Activated CD4-positive, alpha-beta memory T cell treated with anti-CD3 and anti-CD28 coated beads for 36 hours (primary cell): ENCODE measurements at regions not wholly inside any gene's neighbourhood (a gene's known extent, or its start where the extent isn't known, plus 50 kb on each side); places are given as distances from the start of the nearest gene placed in this dataset.

Source experiments
- CTCF ChIA-PET: fragments of 350-600 bp; sonication (Branson Sonifier 250); formaldehyde crosslinking; loops from one replicate; lab custom pipeline; 2021; ENCODE audit warnings: antibody characterized with exemption, inconsistent platforms; lab: Charles Lee
- POLR2A ChIA-PET: fragments of 350-600 bp; sonication (Branson Sonifier 250); formaldehyde crosslinking; loops from one replicate; lab custom pipeline; 2021; ENCODE audit warnings: antibody characterized with exemption; lab: Charles Lee
- DNase-seq: peaks from one replicate; pipeline ENCODE4 v3.0.0-alpha.2; 2020
- H3K27ac Mint-ChIP-seq: one replicate; pipeline ENCODE4 v1.8.0; 2021; ENCODE audit warnings: mixed read lengths
- H3K27me3 Mint-ChIP-seq: one replicate; pipeline ENCODE4 v1.8.0; 2021; ENCODE audit warnings: mixed read lengths
- H3K36me3 Mint-ChIP-seq: one replicate; pipeline ENCODE4 v1.8.0; 2021; ENCODE audit warnings: mixed read lengths
- H3K4me1 Mint-ChIP-seq: one replicate; pipeline ENCODE4 v1.8.0; 2021; ENCODE audit warnings: low read depth, mixed read lengths
- H3K4me3 Mint-ChIP-seq: one replicate; pipeline ENCODE4 v1.8.0; 2021; ENCODE audit warnings: mild to moderate bottlenecking, mixed read lengths
- H3K9me3 Mint-ChIP-seq: one replicate; pipeline ENCODE4 v1.8.0; 2021; ENCODE audit warnings: mixed read lengths
- intact Hi-C: fragments of 100-400 bp; cut with micrococcal nuclease; formaldehyde crosslinking; loops from one replicate; pipeline ENCODE4 v1.15.1; 2023

DNA sequence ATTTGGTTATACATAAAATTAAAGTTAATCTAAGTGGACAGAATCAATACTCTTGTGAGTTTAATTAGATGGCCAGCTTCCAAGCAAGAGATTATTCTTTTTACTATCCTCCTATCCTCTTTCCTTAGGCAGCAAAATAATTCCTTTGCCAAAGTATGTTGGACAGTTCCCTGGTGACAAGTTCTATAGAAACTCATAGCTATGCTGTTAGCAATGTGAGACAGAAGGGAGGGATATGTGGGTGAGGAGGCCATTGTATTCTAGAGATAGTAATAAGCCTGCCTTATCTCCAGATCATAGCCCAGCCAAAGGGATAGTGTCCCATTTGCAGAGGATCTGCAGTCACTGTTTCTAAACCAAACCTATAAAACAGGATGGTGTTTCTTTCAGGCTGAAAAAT lies 181.6 kb upstream of the HDAC9 start:
- ChIA-PET POLR2A (no interaction called here), CTCF (interaction anchor here (1.0 to 3.1 kb wide), 3 partner anchors 31 to 544 kb away, joined by 3 to 9 read pairs (median 3); no protein-coding TSS in a partner anchor)
- DNase-seq, result no peak
- intact Hi-C loops, result no loop called here
- no peaks in the 10 kb centered on the region for H3K4me1 Mint-ChIP-seq
- peaks cover 4% of the 10 kb centered on the region for H3K27me3 Mint-ChIP-seq
- H3K36me3 Mint-ChIP-seq, result no peaks in the 10 kb centered on the region
- no peak overlapping the region for H3K27ac Mint-ChIP-seq
- no peak overlapping the region for H3K4me3 Mint-ChIP-seq
- H3K9me3 Mint-ChIP-seq, result no peaks in the 10 kb centered on the region

DNA sequence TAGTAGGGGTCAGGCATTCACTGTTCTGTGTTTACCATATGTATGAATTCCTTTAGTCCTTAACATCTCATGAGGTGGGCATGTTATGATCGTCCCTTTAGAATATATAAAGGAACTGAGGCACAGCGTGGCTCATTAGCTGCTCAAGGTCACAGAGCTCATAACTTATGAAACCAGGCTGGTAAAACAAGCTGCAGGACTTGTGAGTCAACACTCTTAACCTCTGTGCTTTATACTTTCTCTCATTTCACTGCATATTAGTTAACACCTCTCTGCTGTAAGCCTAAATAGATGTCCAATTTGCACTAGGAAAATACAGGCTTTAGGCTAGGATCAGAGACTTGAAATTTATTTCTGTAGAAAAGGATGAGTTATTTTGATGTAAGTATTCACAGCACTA lies 180.3 kb upstream of the HDAC9 start:
- no peak overlapping the region for H3K4me3 Mint-ChIP-seq
- ChIA-PET CTCF (interaction anchor here (3.1 kb wide), 1 partner anchor 545 kb away, joined by 9 read pairs; no protein-coding TSS in a partner anchor), POLR2A (no interaction called here)
- H3K4me1 Mint-ChIP-seq, result no peaks in the 10 kb centered on the region
- H3K27ac Mint-ChIP-seq, result no peak overlapping the region
- intact Hi-C loops, result no loop called here
- H3K9me3 Mint-ChIP-seq, result no peaks in the 10 kb centered on the region
- no peak for DNase-seq
- peaks cover 4% of the 10 kb centered on the region for H3K27me3 Mint-ChIP-seq
- no peaks in the 10 kb centered on the region for H3K36me3 Mint-ChIP-seq

DNA sequence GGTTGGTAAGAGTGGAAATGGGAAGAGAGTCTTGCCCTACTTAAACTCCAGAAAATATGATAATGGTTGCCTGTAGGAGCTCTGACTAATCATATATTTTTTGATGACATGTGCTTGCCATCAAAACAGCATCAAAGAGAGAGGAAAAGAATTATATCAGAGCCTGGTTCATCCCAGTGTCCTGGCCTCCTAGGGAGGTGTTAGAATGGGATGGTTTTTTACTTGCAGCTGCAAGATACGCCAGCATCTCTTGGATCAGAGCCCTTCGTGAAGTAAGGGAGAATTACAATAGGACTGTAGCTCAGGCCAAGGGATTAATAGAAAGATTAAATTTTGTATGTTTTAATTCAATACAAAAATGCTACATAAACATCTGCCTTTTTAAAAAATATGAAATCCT lies 177.6 kb upstream of the HDAC9 start:
- ChIA-PET CTCF (interaction anchor here (1.5 to 5.3 kb wide), 2 partner anchors 547 to 611 kb away, joined by 3 to 58 read pairs; no protein-coding TSS in a partner anchor), POLR2A (no interaction called here)
- no peaks in the 10 kb centered on the region for H3K9me3 Mint-ChIP-seq
- H3K36me3 Mint-ChIP-seq, result no peaks in the 10 kb centered on the region
- DNase-seq, result no peak
- no peaks in the 10 kb centered on the region for H3K4me1 Mint-ChIP-seq
- intact Hi-C loops, result no loop called here
- peaks cover 4% of the 10 kb centered on the region for H3K27me3 Mint-ChIP-seq
- no peak overlapping the region for H3K4me3 Mint-ChIP-seq
- H3K27ac Mint-ChIP-seq, result no peak overlapping the region

DNA sequence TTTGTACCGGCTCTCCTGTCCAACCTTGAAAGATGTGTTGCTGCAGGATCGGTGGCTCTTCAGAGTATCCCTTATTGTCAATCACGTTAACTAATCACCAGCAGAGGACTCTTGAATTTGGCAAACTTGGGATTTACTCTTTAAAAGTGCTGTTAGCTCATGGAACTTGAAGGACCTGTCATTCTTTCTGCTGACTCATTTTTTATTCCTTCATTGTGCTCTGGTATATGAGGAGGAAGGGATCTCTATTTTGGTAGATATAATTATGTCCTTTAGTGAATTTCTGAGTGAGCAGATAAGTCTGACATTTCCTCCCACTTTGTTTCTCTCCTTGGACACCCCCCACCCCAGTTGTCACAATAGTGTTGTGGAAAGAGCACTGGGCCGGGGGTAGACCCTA lies 175.1 kb upstream of the HDAC9 start:
- POLR2A ChIA-PET, result no interaction called here
- CTCF ChIA-PET, result interaction anchor here (0.8 to 5.3 kb wide), 5 partner anchors 104 to 640 kb away, joined by 3 to 58 read pairs (median 4); no protein-coding TSS in a partner anchor

DNA sequence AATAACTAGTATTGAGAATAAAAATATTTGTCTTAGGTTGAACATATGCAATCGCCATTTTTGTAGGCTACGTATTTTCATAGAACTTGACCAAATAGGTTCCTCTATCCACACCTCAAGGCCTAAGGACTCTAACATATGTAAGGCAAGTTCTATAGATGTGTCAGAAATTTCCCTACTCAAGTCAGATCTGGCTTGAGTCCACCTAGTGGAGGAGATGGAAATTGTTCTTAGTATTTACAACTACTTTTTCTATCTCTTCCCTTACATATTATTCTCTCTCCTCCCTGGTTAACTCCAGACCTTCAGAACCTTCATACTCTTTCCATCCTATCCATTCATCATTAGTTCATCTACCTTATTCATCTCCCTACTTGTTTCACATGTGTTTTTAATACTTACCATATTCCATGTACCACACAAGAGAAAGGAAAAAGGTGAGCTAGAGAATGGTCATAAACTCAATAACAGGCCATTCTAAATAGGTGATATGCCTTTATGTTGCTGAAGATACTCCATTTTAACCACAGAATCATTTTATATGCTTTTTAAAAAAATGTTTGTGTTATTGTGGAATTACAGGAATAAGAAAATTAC lies 174.5 kb upstream of the HDAC9 start:
- no peak overlapping the region for H3K4me3 Mint-ChIP-seq
- no peaks in the 10 kb centered on the region for H3K4me1 Mint-ChIP-seq
- intact Hi-C loops, result loop anchor here (1.0 to 10.0 kb wide), 3 partner anchors 256 to 640 kb away; no protein-coding TSS in a partner anchor
- H3K27me3 Mint-ChIP-seq, result peaks cover 4% of the 10 kb centered on the region
- H3K36me3 Mint-ChIP-seq, result no peaks in the 10 kb centered on the region
- no peak overlapping the region for H3K27ac Mint-ChIP-seq
- H3K9me3 Mint-ChIP-seq, result no peaks in the 10 kb centered on the region
- ChIA-PET POLR2A (no interaction called here), CTCF (interaction anchor here (0.6 to 5.3 kb wide), 15 partner anchors 8 to 1338 kb away, joined by 3 to 58 read pairs (median 3); no protein-coding TSS in a partner anchor)
- no peak for DNase-seq

More for the DNA sequence above, 175.1 kb upstream of the HDAC9 start:
- Mint-ChIP-seq H3K4me1 (no peaks in the 10 kb centered on the region), H3K9me3 (no peaks in the 10 kb centered on the region), H3K4me3 (no peak overlapping the region), H3K27me3 (peaks cover 4% of the 10 kb centered on the region), H3K36me3 (no peaks in the 10 kb centered on the region), H3K27ac (no peak overlapping the region)
- intact Hi-C loops, result loop anchor here (2.0 to 10.0 kb wide), 2 partner anchors 256 to 640 kb away; no protein-coding TSS in a partner anchor
- no peak for DNase-seq

DNA sequence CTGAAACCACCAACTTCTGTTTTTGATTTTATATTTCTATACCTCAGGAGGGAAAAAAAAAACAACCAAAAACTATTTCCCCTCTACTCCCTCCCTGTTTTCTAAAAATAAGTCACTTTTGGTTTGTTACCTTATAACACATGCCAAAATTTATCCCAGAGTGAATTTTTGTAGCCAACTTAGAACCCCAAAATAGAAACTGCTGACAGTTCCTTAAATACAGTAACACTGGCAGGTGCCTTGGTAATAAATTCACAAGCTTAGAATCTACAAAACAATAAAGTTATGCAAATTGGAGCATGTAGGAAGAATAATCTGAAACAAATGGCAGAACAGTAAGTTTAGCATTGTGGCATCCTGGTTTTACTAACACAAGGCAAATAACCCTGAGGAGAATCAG lies 165.0 kb upstream of the HDAC9 start:
- no peaks in the 10 kb centered on the region for H3K4me1 Mint-ChIP-seq
- H3K27ac Mint-ChIP-seq, result no peak overlapping the region
- peaks cover 5% of the 10 kb centered on the region for H3K27me3 Mint-ChIP-seq
- ChIA-PET CTCF (no interaction called here), POLR2A (no interaction called here)
- H3K36me3 Mint-ChIP-seq, result no peaks in the 10 kb centered on the region
- H3K4me3 Mint-ChIP-seq, result no peak overlapping the region
- no peaks in the 10 kb centered on the region for H3K9me3 Mint-ChIP-seq
- no peak for DNase-seq
- intact Hi-C loops, result no loop called here

DNA sequence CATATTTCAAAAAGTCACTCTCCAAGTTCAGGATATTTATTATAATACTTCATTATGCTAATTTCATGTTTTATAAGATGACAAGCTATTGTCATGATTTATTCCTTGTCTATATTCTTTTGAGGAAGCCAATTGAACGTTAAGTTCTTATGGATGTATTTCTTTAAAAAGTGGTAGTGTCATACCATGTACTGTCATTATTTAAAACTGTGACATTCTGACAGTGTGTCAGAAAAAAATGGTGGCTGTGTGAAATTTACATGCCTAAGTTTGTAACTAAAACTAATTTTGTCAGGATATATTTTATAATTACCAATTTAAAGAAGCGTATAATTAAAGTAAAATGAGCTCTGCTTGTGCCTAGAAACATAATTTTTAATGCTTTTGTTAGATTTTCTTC lies 158.9 kb upstream of the HDAC9 start:
- POLR2A ChIA-PET, result no interaction called here
- no peak for DNase-seq
- CTCF ChIA-PET, result interaction anchor here (0.8 to 1.0 kb wide), 2 partner anchors 10 to 271 kb away, joined by 3 to 4 read pairs; no protein-coding TSS in a partner anchor
- Mint-ChIP-seq H3K36me3 (no peaks in the 10 kb centered on the region), H3K4me3 (no peak overlapping the region), H3K4me1 (no peaks in the 10 kb centered on the region), H3K27me3 (peaks cover 1% of the 10 kb centered on the region), H3K27ac (no peak overlapping the region), H3K9me3 (peaks cover 7% of the 10 kb centered on the region)
- intact Hi-C loops, result no loop called here

DNA sequence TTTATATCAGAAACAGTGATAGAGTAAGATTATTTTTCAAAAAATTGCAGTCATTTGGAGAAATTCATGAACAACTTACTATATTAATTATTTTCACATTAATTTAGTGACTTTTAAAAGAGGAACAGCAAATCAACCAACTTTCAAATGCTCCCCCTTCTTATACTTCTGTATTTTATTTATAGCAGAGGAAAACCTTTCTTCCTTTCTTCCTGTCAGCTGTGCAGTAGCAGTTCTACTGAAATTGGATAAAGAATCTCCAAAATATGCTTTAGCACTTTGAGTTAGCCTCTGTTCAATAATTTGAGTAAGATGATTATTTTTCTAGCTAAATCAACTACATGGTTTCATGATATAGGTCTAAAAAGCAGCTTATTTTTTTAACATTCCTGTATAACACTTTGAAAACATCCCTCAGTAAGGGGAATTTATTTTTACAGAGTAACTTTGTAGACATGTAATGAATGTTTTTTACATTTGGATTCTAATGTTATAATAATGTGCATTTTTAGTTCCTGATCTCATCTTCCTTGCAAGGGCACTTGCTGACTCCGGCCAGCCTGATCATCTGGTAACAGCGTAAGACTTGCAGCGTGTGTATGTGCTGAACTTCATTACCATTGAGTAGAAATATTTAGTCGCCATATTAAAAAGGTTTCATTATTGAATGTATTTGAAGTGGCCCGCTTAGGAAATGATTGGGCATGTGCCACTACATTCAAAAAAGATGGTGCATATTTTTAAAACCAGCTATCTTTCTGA lies 158.3 kb upstream of the HDAC9 start:
- Mint-ChIP-seq H3K4me3 (no peak overlapping the region), H3K36me3 (no peaks in the 10 kb centered on the region), H3K27me3 (no peaks in the 10 kb centered on the region), H3K9me3 (peaks cover 7% of the 10 kb centered on the region), H3K27ac (no peak overlapping the region), H3K4me1 (no peaks in the 10 kb centered on the region)
- POLR2A ChIA-PET, result no interaction called here
- CTCF ChIA-PET, result interaction anchor here (0.8 to 1.0 kb wide), 2 partner anchors 10 to 272 kb away, joined by 3 to 4 read pairs; no protein-coding TSS in a partner anchor
- intact Hi-C loops, result no loop called here
- no peak for DNase-seq

DNA sequence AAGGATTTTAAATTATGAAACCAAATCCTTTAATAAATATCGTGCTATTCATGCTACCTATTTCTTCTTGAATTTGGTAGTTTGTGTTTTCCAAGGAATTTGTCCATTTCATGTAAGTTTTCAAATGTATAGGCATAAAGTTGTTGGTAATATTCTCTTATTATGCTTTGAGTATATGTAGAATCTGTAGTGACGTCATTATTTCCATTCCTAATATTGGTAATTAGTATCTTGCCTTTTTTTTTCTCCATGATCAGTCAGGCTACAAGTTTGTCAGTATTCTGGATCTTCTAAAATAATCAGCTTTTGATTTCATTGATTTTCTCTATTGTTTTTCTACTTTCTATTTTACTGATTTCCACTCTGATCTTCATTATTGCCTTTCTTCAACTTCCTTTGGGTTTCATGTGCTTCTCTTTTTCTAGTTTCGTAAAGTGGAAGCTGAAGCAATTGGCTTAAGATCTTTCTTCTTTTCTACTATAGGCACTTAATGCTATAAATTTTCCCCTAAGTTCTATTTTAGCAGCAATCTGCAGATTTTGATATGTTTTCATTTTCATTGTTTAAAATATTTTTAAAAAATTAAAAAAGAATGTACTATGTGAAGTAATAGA lies 156.5 kb upstream of the HDAC9 start:
- Mint-ChIP-seq H3K9me3 (peaks cover 7% of the 10 kb centered on the region), H3K4me1 (no peaks in the 10 kb centered on the region), H3K36me3 (no peaks in the 10 kb centered on the region), H3K27ac (no peak overlapping the region), H3K4me3 (no peak overlapping the region), H3K27me3 (peaks cover 2% of the 10 kb centered on the region)
- intact Hi-C loops, result no loop called here
- ChIA-PET POLR2A (no interaction called here), CTCF (interaction anchor here (0.6 to 1.0 kb wide), 2 partner anchors 13 to 658 kb away, joined by 3 read pairs; no protein-coding TSS in a partner anchor)
- DNase-seq, result no peak

DNA sequence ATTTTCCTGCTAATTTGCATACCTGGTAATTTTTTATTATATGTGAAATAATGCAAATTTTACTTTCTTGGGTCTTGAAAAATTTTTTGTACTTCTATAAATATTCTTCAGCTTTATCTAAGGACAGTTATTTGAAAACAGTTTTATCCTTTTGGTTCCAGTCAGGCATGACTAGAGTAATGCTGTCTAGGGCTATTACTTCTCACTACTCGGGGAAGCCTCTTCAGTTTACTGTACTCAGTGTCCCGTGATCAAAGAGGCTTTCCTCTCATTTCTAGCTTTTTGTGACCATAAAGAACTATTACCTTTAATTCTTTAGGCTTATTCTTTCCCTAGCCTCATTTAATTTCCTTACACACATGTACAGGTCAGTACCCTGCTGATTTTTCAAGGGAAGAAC lies 153.8 kb upstream of the HDAC9 start:
- no peak for DNase-seq
- ChIA-PET POLR2A (no interaction called here), CTCF (interaction anchor here (1.0 kb wide), 1 partner anchor 635 kb away, joined by 3 read pairs; no protein-coding TSS in a partner anchor)
- no peak overlapping the region for H3K4me3 Mint-ChIP-seq
- no peaks in the 10 kb centered on the region for H3K4me1 Mint-ChIP-seq
- H3K27ac Mint-ChIP-seq, result no peak overlapping the region
- no peaks in the 10 kb centered on the region for H3K36me3 Mint-ChIP-seq
- H3K9me3 Mint-ChIP-seq, result peaks cover 7% of the 10 kb centered on the region
- intact Hi-C loops, result no loop called here
- peaks cover 2% of the 10 kb centered on the region for H3K27me3 Mint-ChIP-seq

DNA sequence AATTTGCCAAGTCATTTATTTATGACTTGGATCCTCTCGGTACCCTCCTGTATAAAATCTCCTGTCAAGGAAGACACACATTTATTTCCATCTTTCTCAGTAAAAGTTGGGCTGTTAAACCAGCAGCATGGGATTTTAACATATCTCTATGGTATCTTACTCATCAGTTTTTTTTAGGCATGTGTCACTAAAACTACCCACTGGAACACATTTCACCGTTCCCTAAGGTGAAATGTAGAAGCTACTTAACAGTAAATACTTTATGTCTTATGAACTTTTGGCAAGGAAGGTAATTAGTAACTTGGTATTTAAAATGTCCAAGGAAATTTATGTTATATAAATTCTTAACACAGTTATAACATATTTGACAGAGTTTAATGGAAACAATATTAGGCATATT lies 152.5 kb upstream of the HDAC9 start:
- no peak for DNase-seq
- H3K27ac Mint-ChIP-seq, result no peak overlapping the region
- no peaks in the 10 kb centered on the region for H3K36me3 Mint-ChIP-seq
- H3K9me3 Mint-ChIP-seq, result peaks cover 7% of the 10 kb centered on the region
- no peak overlapping the region for H3K4me3 Mint-ChIP-seq
- ChIA-PET POLR2A (no interaction called here), CTCF (interaction anchor here (2.0 to 3.1 kb wide), 3 partner anchors 10 to 662 kb away, joined by 5 to 11 read pairs (median 6); no protein-coding TSS in a partner anchor)
- intact Hi-C loops, result no loop called here
- H3K27me3 Mint-ChIP-seq, result peaks cover 5% of the 10 kb centered on the region
- no peaks in the 10 kb centered on the region for H3K4me1 Mint-ChIP-seq

DNA sequence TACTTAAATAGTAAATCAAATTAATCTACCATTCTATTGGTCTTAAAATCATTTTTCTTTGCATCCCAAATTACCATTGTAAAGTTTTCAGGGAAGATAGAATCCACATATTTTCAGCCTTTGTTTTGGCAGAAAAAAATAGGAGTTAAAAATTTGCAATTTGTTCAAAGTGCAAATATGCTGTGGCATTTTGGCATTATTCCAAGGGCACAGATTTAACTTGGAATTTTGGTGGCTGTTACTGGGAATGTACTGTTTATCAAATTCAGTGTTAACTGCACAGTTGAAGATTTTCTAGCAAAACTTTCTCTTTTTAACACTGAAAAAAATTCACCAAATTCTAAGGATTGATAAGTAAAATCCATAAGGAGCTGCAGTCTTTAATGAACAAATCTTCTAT lies 151.0 kb upstream of the HDAC9 start:
- POLR2A ChIA-PET, result no interaction called here
- peaks cover 7% of the 10 kb centered on the region for H3K9me3 Mint-ChIP-seq
- H3K4me1 Mint-ChIP-seq, result no peaks in the 10 kb centered on the region
- CTCF ChIA-PET, result interaction anchor here (1.0 to 3.1 kb wide), 5 partner anchors 11 to 663 kb away, joined by 3 to 19 read pairs (median 6); no protein-coding TSS in a partner anchor
- DNase-seq, result no peak
- H3K27ac Mint-ChIP-seq, result no peak overlapping the region
- no peak overlapping the region for H3K4me3 Mint-ChIP-seq
- H3K27me3 Mint-ChIP-seq, result peaks cover 5% of the 10 kb centered on the region
- intact Hi-C loops, result loop anchor here (2.0 kb wide), 1 partner anchor 638 kb away; no protein-coding TSS in a partner anchor
- no peaks in the 10 kb centered on the region for H3K36me3 Mint-ChIP-seq
